Ishikawa (cell line): ENCODE measurements at regions not wholly inside any gene's neighbourhood (a gene's known extent, or its start where the extent isn't known, plus 50 kb on each side); places are given as distances from the start of the nearest gene placed in this dataset.

ENCODE experiments used
- CEBPB ChIP-seq: IDR thresholded peaks from 2 replicates; pipeline ENCODE4 v1.6.1; 2012
- CREB1 ChIP-seq: IDR thresholded peaks from 2 replicates; pipeline ENCODE4 v1.6.1; 2012; ENCODE audit warnings: low read depth
- EGR1 ChIP-seq: IDR thresholded peaks from 2 replicates; pipeline ENCODE4 v1.6.1; 2012
- EP300 ChIP-seq: IDR thresholded peaks from 2 replicates; pipeline ENCODE4 v1.6.1; 2012; ENCODE audit warnings: borderline replicate concordance
- FOXM1 ChIP-seq: IDR thresholded peaks from 2 replicates; pipeline ENCODE4 v1.6.1; 2012; ENCODE audit warnings: low read depth, borderline replicate concordance
- MAX ChIP-seq: IDR thresholded peaks from 2 replicates; pipeline ENCODE4 v1.6.1; 2012
- NFIC ChIP-seq: IDR thresholded peaks from 2 replicates; pipeline ENCODE4 v1.6.1; 2012
- RAD21 ChIP-seq: IDR thresholded peaks from 2 replicates; pipeline ENCODE4 v1.6.1; 2012; ENCODE audit warnings: low read depth
- REST ChIP-seq: IDR thresholded peaks from 2 replicates; pipeline ENCODE4 v1.6.1; 2012; ENCODE audit warnings: low read depth, mild to moderate bottlenecking
- TAF1 ChIP-seq: IDR thresholded peaks from 2 replicates; pipeline ENCODE4 v1.6.1; 2012; ENCODE audit warnings: low read depth, mild to moderate bottlenecking
- TCF12 ChIP-seq: IDR thresholded peaks from 2 replicates; pipeline ENCODE4 v1.6.1; 2012; ENCODE audit warnings: low read depth
- TEAD4 ChIP-seq: IDR thresholded peaks from 2 replicates; pipeline ENCODE4 v1.6.1; 2012
- USF1 ChIP-seq: IDR thresholded peaks from 2 replicates; pipeline ENCODE4 v1.6.1; 2012
- YY1 ChIP-seq: IDR thresholded peaks from 2 replicates; pipeline ENCODE4 v1.6.1; 2012; ENCODE audit warnings: low read depth
- ZBTB7A ChIP-seq: IDR thresholded peaks from 2 replicates; pipeline ENCODE4 v1.6.1; 2012; ENCODE audit warnings: low read depth

GRCh38 chr7:24069751-24070150, 214.2 kb upstream of the NPY start:
- no peak for TF ChIP-seq RAD21
- no peak for TF ChIP-seq NFIC
- TF ChIP-seq TCF12 = no peak
- TF ChIP-seq CREB1 = no peak

GRCh38 chr7:24073651-24074420, 210.2 kb upstream of the NPY start:
- TF ChIP-seq TEAD4 = no peak
- no peak for TF ChIP-seq USF1

GRCh38 chr7:24075426-24075810, 208.6 kb upstream of the NPY start:
- TF ChIP-seq YY1 (no peak), REST (no peak), EGR1 (no peak), MAX (no peak), TAF1 (no peak), CREB1 (no peak), RAD21 (no peak), NFIC (no peak), TEAD4 (no peak), TCF12 (no peak), CEBPB (no peak), FOXM1 (no peak), EP300 (no peak), USF1 (no peak), ZBTB7A (no peak)

- TF ChIP-seq USF1 = no peak
- no peak for TF ChIP-seq NFIC
- TF ChIP-seq ZBTB7A = no peak
- TF ChIP-seq EP300 = no peak
- no peak for TF ChIP-seq EGR1
- TF ChIP-seq CREB1 = no peak
- no peak for TF ChIP-seq REST
Observed at GRCh38 chr7:24082826-24083225, 201.2 kb upstream of the NPY start.

- TF ChIP-seq EGR1 = no peak
- no peak for TF ChIP-seq ZBTB7A
- no peak for TF ChIP-seq FOXM1
- TF ChIP-seq USF1 = no peak
Observed at GRCh38 chr7:24102988-24103387, 181.0 kb upstream of the NPY start.

GRCh38 chr7:24108906-24109376, 175.0 kb upstream of the NPY start:
- TF ChIP-seq YY1 = no peak
- TF ChIP-seq USF1 = no peak
- no peak for TF ChIP-seq EP300
- TF ChIP-seq EGR1 = no peak
- TF ChIP-seq TAF1 = no peak
- TF ChIP-seq RAD21 = no peak
- TF ChIP-seq TEAD4 = no peak
- no peak for TF ChIP-seq MAX
- TF ChIP-seq REST = no peak
- no peak for TF ChIP-seq FOXM1
- no peak for TF ChIP-seq NFIC
- TF ChIP-seq ZBTB7A = no peak
- no peak for TF ChIP-seq TCF12
- no peak for TF ChIP-seq CEBPB
- TF ChIP-seq CREB1 = no peak
